GM18867 (cell line): ENCODE measurements at regions not wholly inside any gene's neighbourhood (a gene's known extent, or its start where the extent isn't known, plus 50 kb on each side); places are given as distances from the start of the nearest gene placed in this dataset.

Experiments
- ATAC-seq: cut with Tn5 transposase; IDR thresholded peaks from one replicate; pipeline ENCODE4 v1.9.1; 2021; ENCODE audit warnings: mild to moderate bottlenecking, moderate library complexity; ENCODE audit not compliant: unreplicated experiment

- ATAC-seq = no peak
Measured at GRCh38 chr2:158732573-158733429, 62.3 kb upstream of the DAPL1 start.

- ATAC-seq = no peak
Measured at GRCh38 chr2:158733430-158733755, 61.7 kb upstream of the DAPL1 start.

DNA sequence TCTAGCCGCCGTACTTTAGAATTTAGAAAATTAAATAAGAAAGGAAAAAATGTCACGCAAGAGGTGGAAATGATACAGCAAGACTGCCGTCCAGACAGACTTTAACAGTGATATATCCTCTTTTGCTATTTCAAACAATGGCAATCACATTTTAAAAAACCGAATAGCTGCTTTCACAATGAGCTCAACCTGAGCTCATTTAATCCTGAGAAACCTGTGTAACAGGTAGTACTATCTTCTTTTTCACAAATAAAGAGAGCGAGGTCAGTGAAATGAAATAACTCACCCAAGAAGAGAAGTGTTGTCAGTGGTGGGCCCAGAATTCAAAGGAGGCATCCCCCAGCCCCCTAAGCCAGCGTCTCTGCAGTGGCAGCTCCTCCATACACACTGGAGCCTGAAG lies 60.7 kb upstream of the DAPL1 start:
- ATAC-seq = no peak

- no peak for ATAC-seq
Measured at GRCh38 chr2:158735822-158736580, 59.1 kb upstream of the DAPL1 start.

DNA sequence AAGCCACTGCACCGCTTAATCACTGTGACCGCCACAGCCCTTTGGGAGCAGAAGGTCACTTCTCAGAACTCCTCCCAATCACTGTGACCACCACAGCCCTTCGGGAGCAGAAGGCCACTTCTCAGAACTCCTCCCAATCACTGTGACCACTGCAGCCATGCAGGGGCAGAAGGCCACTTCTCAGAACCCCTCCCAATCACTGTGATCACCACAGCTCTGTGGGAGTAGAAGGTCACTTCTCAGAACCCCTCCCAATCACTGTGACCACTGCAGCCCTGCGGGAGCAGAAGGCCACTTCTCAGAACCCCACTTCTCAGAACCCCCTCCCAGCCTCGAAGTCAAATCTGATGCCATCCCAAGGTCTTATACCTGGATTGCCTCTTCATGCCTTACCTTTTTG lies 56.8 kb upstream of the DAPL1 start:
- ATAC-seq = no peak

- no peak for ATAC-seq
Measured at GRCh38 chr2:158740127-158740526, 55.0 kb upstream of the DAPL1 start.

GRCh38 chr2:158740621-158741020 lies 54.5 kb upstream of the DAPL1 start:
- no peak for ATAC-seq

GRCh38 chr2:158741625-158742024 lies 53.5 kb upstream of the DAPL1 start:
- ATAC-seq = no peak

- no peak for ATAC-seq
Measured at GRCh38 chr2:158742536-158742935, 52.6 kb upstream of the DAPL1 start.

GRCh38 chr2:158743466-158743865 lies 51.7 kb upstream of the DAPL1 start:
- ATAC-seq = no peak

- no peak for ATAC-seq
Measured at GRCh38 chr2:158743879-158744278, 51.2 kb upstream of the DAPL1 start.

DNA sequence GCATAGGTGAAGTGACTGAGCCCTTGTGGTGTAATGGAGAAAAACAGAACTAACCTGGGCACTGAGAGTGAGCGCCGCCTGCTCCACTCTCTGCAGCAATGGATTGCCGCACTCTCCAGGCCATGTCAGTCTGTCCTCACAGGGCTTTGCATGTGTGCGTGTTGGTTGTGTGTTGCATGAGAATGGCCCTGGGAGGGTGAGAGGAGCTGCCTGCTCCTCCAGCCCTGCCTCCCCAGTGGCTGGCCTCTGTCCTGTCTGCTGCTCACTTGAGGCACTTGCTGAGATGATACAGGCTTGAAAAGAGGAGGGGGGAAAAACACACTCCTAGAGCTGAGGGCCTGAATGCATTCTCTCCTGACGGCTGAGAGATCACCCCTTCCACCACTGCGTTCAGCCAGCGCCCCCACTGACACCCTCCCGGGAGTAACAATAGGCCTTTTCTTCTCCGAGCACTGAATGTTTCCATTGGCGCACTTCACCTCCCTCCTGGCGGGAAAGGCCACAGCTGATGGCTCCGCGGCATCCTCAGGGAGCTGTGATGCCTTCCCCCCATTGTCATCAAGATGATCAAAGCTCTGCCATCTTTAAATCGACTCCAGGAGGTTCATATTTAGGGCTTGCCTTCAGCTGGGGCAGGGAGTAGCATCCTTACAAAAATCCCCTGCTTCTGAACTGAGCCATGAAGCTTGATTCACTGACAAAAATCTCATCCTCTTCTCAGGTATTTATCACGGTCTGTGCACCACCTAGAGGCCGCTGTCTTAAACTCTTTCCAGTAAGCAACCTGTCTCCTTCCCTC lies 49.9 kb upstream of the DAPL1 start:
- peak; percentile 78 for ATAC-seq
